Ureter (tissue), 1 donor: ENCODE measurements at regions not wholly inside any gene's neighbourhood (a gene's known extent, or its start where the extent isn't known, plus 50 kb on each side); places are given as distances from the start of the nearest gene placed in this dataset.

Source experiments
- DNase-seq: peaks from one replicate; pipeline ENCODE4 v3.0.0-alpha.2; 2020; ENCODE audit warnings: low spot score
- donor health status: DM: yes; HTN: yes; CAD: no.

- DNase-seq = no peak
Measured at GRCh38 chr10:118537623-118538022, 57.8 kb downstream of the PRLHR start.

- no peak for DNase-seq
Measured at GRCh38 chr10:118534136-118534535, 61.3 kb downstream of the PRLHR start.

GRCh38 chr10:118531105-118531852, 64.2 kb downstream of the PRLHR start:
- no peak for DNase-seq

GRCh38 chr10:118528426-118528825, 67.0 kb downstream of the PRLHR start:
- DNase-seq = no peak

GRCh38 chr10:118523775-118524174, 71.7 kb downstream of the PRLHR start:
- no peak for DNase-seq

GRCh38 chr10:118522791-118523498, 72.5 kb downstream of the PRLHR start:
- DNase-seq = no peak

GRCh38 chr10:118521415-118522117, 73.9 kb downstream of the PRLHR start:
- DNase-seq = no peak

GRCh38 chr10:118520116-118520742, 75.2 kb downstream of the PRLHR start:
- DNase-seq = no peak

GRCh38 chr10:118518095-118518494, 77.4 kb downstream of the PRLHR start:
- DNase-seq = no peak

- no peak for DNase-seq
Measured at GRCh38 chr10:118516716-118517115, 78.7 kb downstream of the PRLHR start.

GRCh38 chr10:118513174-118513573, 82.3 kb downstream of the PRLHR start:
- no peak for DNase-seq

GRCh38 chr10:118511711-118512110, 83.7 kb downstream of the PRLHR start:
- no peak for DNase-seq

GRCh38 chr10:118508863-118509262, 86.6 kb downstream of the PRLHR start:
- DNase-seq = no peak

GRCh38 chr10:118508355-118508754, 87.1 kb downstream of the PRLHR start:
- DNase-seq = no peak

GRCh38 chr10:118506671-118507590, 88.5 kb downstream of the PRLHR start:
- DNase-seq = no peak

GRCh38 chr10:118505363-118505762, 90.1 kb downstream of the PRLHR start:
- DNase-seq = no peak

GRCh38 chr10:118504467-118505205, 90.8 kb downstream of the PRLHR start:
- no peak for DNase-seq

- DNase-seq = no peak
Measured at GRCh38 chr10:118504044-118504443, 91.4 kb downstream of the PRLHR start.

- no peak for DNase-seq
Measured at GRCh38 chr10:118503192-118503591, 92.3 kb downstream of the PRLHR start.

- DNase-seq = no peak
Measured at GRCh38 chr10:118501637-118502440, 93.6 kb downstream of the PRLHR start.
